ENCODE measurements at regions not wholly inside any gene's neighbourhood (a gene's known extent, or its start where the extent isn't known, plus 50 kb on each side); places are given as distances from the start of the nearest gene placed in this dataset.
A peak's percentile ranks its signal among the peaks of the same experiment; 100 is the strongest.

DNA sequence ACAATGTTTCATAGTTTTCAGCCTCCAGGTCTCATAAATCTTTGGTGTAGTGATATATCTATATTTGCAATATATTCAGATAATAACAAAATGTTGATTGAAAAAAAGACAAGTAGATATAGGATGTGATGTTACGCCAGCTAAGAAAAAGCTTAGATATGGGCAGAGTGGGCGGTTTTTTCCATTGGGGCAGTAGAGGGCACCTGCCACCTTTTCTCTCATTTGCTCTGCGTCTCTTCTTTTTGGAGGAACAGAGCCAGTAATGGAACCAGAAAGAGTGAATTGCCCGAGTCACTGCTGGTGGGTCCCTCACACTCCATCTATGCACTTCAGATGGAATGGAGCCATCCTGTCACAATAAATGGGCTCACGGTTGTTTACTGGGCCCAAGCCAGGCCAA lies 62.1 kb upstream of the FANCC start:
- TF ChIP-seq, protein P1, sequence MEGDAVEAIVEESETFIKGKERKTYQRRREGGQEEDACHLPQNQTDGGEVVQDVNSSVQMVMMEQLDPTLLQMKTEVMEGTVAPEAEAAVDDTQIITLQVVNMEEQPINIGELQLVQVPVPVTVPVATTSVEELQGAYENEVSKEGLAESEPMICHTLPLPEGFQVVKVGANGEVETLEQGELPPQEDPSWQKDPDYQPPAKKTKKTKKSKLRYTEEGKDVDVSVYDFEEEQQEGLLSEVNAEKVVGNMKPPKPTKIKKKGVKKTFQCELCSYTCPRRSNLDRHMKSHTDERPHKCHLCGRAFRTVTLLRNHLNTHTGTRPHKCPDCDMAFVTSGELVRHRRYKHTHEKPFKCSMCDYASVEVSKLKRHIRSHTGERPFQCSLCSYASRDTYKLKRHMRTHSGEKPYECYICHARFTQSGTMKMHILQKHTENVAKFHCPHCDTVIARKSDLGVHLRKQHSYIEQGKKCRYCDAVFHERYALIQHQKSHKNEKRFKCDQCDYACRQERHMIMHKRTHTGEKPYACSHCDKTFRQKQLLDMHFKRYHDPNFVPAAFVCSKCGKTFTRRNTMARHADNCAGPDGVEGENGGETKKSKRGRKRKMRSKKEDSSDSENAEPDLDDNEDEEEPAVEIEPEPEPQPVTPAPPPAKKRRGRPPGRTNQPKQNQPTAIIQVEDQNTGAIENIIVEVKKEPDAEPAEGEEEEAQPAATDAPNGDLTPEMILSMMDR (conservative IDR thresholded peaks at IDR 0.05) = peak; percentile 40
- no peak overlapping the region for H3K27ac ChIP-seq

DNA sequence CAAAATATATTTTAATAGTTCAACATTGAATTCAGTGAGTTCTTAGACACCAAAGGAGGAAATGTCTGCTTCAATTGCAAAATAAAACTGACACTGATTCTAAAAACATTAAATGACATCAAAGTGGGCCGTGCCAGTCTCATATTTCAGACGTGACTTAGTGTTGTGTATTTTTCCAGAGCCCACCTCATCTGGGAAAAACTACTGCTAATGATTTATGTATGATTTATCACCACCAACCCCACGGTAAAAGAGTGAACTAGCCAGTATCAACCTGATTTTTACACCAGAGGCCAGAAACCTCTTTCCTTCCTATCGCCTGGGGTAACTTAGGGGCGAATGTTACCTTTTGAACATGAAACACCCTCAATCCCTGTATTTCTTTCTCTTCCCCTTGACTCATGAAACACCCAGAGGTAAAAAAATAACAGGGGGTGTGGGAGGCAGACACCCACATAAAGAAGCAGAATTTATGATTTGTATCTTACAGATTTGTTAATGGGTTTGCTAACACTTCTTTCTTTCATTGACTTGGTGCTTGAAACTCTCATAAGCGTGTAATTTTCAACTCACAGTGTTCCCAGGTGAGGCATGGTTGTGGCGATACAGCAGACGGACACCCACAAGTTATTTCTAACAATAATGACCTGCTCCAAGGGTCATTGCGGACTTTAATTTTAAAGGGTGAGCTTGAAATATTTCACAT lies 56.4 kb upstream of the FANCC start:
- TF ChIP-seq, protein P1 (conservative IDR thresholded peaks at IDR 0.05) = no peak

DNA sequence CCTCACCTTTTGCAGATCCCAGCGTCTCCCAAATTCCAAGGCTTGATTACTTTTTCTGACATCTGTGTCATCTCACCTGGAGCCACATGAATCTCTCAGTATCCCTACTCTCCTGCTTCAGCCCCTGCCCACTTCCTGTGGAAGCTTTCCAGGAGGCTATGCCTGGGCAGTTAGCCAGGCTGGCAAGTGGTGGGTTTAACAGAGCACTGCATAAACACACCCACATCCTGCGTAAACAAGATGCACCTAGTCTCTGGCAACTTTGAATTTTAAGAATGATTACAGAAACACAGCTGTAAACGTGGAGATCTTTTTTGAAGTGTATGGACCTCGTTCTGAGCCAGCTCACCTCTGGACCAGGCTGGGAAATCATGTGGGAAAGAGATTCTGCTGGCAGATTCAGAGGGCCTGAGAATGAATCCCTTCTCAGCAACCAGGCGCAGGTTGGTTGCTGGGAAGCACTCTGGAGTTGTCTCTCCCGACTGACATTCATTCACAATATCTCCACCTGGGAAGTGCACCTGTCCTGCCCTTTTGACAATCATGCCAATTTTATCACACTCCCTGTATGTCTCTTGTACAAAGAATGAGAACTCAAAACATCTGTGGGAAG lies 55.7 kb upstream of the FANCC start:
- TF ChIP-seq, protein P1 (conservative IDR thresholded peaks at IDR 0.05) = no peak

More for the DNA sequence above, 56.4 kb upstream of the FANCC start:
- H3K27ac ChIP-seq = peak overlapping the region; percentile 63

DNA sequence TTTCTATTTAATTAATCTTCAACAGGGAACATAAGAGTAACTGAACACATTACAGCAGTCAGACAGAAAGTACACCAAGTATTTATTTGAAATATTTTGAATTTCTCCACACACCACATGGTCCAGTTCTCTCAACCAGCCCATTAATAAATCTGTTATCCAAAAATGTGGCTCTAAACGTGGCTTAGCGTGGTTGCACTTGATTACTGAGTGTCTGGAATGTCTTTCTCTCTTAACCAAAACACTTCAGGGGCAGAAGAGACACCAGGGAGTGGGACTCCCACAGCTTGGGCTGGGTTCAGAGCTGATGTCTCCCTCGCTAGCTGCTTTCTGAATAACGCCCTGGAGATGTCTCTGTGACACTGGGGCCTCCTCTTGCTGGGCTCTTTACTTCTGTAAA lies 52.6 kb upstream of the FANCC start:
- no peak overlapping the region for H3K27ac ChIP-seq
- TF ChIP-seq, protein P1 (conservative IDR thresholded peaks at IDR 0.05) = no peak

More for the DNA sequence above, 55.7 kb upstream of the FANCC start:
- peak overlapping the region; percentile 63 for H3K27ac ChIP-seq

DNA sequence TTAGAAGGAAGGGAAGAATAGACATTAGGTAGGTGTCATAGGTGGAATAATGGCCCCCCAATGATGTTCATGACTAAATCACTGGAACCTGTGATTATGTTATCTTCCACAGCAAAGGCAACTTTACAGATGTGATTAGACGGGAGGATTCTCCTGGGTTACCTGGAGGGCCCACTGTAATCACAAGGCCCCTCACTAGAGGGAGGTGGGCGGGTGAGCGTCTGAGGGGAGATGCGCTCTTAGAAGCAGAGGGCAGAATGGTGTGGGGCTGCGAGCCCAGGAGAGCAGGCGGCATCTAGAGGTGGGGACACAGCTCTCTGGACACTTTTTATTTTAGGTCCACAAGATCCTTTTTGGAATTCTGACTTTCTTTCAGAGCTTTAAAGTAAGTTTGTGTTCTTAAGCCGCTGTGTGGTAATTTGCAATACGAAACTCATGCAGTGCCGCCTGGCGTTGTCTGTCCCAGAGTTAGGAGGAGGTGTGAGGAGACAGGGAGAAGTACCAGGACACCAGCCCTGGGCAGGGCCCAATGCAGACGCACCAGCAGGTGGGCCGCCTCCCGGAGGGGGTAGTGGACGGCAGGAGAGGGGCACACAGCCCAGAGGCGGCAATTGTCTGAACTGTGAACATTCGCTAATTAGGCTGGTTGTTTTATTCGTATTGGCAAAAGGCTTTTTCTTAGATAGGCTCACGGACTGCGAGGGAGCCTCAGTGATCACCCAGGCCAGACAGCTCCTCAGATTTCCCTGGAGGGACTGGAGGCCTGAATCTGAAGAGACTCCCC lies 51.1 kb upstream of the FANCC start:
- H3K27ac ChIP-seq = no peak overlapping the region
- TF ChIP-seq, protein P1 (conservative IDR thresholded peaks at IDR 0.05) = no peak

Measured in VCaP (cell line).